AG04450 (cell line): ENCODE measurements at regions not wholly inside any gene's neighbourhood (a gene's known extent, or its start where the extent isn't known, plus 50 kb on each side); places are given as distances from the start of the nearest gene placed in this dataset.

Experiments
- CTCF ChIA-PET: fragments of 300-600, 350-600 bp; formaldehyde crosslinking; extraction: SDS; loops from one replicate; lab custom pipeline; 2022; ENCODE audit warnings: antibody characterized with exemption, inconsistent platforms; lab: Charles Lee
- POLR2A ChIA-PET: fragments of 350-600 bp; formaldehyde crosslinking; extraction: SDS; loops from one replicate; lab custom pipeline; 2021; ENCODE audit warnings: antibody characterized with exemption, inconsistent platforms; lab: Yijun Ruan, JAX
- DNase-seq: peaks from one replicate; pipeline ENCODE4 v3.0.0-alpha.2; 2011; ENCODE audit warnings: low read depth, low spot score
- H3K27ac ChIP-seq: one replicate; pipeline ENCODE4 v1.5.1; 2012; ENCODE audit warnings: low read depth, low read length, control low read depth
- H3K27me3 ChIP-seq: one replicate; pipeline ENCODE4 v1.6.0; 2012; ENCODE audit warnings: low read length; ENCODE audit not compliant: control insufficient read depth, insufficient read depth
- H3K4me3 ChIP-seq: 2 replicates; pipeline ENCODE4 v1.5.1; 2011; ENCODE audit warnings: mild to moderate bottlenecking, low read depth, low read length, control low read depth
- H3K9me3 ChIP-seq: 2 replicates; pipeline ENCODE4 v1.5.1; 2012; ENCODE audit warnings: low read length; ENCODE audit not compliant: control insufficient read depth, insufficient read depth
- CTCF ChIP-seq: IDR thresholded peaks from 2 replicates; pipeline ENCODE4 v1.5.1; 2011; ENCODE audit warnings: low read depth, low read length, control low read depth, inconsistent platforms

- DNase-seq = no peak
- ChIA-PET POLR2A (no interaction called here), CTCF (interaction anchor here (0.9 kb wide), 1 partner anchor 9 kb away, joined by 3 read pairs; no protein-coding TSS in a partner anchor)
- no peak overlapping the region for H3K27ac ChIP-seq
- no peaks in the 10 kb centered on the region for H3K9me3 ChIP-seq
- no peaks in the 10 kb centered on the region for H3K27me3 ChIP-seq
- TF ChIP-seq CTCF = no peak
- H3K4me3 ChIP-seq = no peak overlapping the region
Observed at GRCh38 chr2:156883804-156884203, 373.7 kb upstream of the GALNT5 start.

DNA sequence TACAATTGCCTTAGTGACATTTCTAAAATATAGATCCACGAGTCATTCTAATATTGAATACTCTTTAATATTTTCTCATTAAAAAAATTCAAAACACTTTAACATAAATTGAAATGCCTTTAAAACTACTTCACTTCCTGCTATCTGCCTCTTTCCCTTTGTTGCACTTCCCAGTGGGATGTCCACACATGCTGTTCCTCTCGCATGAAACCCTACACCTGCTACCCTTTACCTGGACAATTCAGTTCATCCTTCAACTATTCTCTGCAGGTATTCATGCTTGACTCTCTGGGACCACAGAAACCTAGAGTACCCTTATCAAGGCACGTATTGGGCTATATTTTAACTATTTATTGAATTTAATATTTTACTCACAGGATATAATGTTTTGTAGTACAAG is 373.3 kb upstream of the GALNT5 start:
- Histone ChIP-seq H3K27ac (no peak overlapping the region), H3K4me3 (no peak overlapping the region), H3K9me3 (no peaks in the 10 kb centered on the region), H3K27me3 (no peaks in the 10 kb centered on the region)
- ChIA-PET POLR2A (no interaction called here), CTCF (interaction anchor here (1.0 kb wide), 1 partner anchor 9 kb away, joined by 3 read pairs; no protein-coding TSS in a partner anchor)
- TF ChIP-seq CTCF = no peak
- no peak for DNase-seq

DNA sequence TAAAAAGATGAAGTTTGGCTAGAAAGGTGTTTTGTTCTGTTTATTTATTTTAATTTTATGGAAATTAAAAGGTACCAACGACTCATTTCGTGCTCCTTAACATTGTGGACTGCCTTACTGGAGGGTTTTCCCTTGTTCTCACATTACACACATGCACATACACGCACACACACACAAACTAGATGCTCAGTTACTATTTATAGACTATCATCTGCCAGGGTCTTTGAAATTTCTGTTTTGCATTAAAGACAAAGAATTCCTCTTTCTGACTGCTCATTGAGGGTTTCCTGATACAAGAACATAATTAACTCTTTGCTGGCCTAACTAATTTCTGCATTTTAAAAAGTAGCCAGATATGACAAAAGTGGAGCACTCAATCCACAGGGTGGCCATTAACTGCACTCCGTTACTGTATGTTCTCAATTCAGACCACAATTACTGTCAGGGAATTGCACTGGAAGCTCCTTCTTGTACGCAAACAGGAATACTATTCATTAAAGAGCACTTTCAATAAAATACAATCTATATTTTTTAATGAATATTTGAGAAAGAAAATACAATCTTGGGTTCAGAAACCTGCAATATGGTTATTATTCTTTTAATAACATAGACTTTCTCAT is 366.9 kb upstream of the GALNT5 start:
- H3K27ac ChIP-seq = no peak overlapping the region
- no peaks in the 10 kb centered on the region for H3K27me3 ChIP-seq
- ChIA-PET POLR2A (no interaction called here), CTCF (interaction anchor here (1.1 to 1.2 kb wide), 2 partner anchors 303 to 555 kb away, joined by 3 to 4 read pairs; no protein-coding TSS in a partner anchor)
- TF ChIP-seq CTCF = no peak
- no peak for DNase-seq
- no peak overlapping the region for H3K4me3 ChIP-seq
- no peaks in the 10 kb centered on the region for H3K9me3 ChIP-seq

- TF ChIP-seq CTCF = no peak
- POLR2A ChIA-PET = no interaction called here
Observed at GRCh38 chr2:156891609-156892008, 365.9 kb upstream of the GALNT5 start.

GRCh38 chr2:156892467-156893281 is 364.8 kb upstream of the GALNT5 start:
- no peaks in the 10 kb centered on the region for H3K9me3 ChIP-seq
- peak; percentile 58 for TF ChIP-seq CTCF
- H3K27ac ChIP-seq = no peak overlapping the region
- peak overlapping the region; percentile 45 for H3K4me3 ChIP-seq
- POLR2A ChIA-PET = no interaction called here
- no peak for DNase-seq
- CTCF ChIA-PET = interaction anchor here (0.6 to 1.5 kb wide), 9 partner anchors 8 to 1516 kb away, joined by 3 to 15 read pairs (median 4); no protein-coding TSS in a partner anchor
- H3K27me3 ChIP-seq = no peaks in the 10 kb centered on the region

More at GRCh38 chr2:156891609-156892008, 365.9 kb upstream of the GALNT5 start:
- Histone ChIP-seq H3K27me3 (no peaks in the 10 kb centered on the region), H3K27ac (no peak overlapping the region), H3K9me3 (no peaks in the 10 kb centered on the region), H3K4me3 (no peak overlapping the region)
- CTCF ChIA-PET = interaction anchor here (1.2 kb wide), 1 partner anchor 556 kb away, joined by 3 read pairs; no protein-coding TSS in a partner anchor
- DNase-seq = no peak
